Tongue (tissue), 1 donor: ENCODE measurements at regions not wholly inside any gene's neighbourhood (a gene's known extent, or its start where the extent isn't known, plus 50 kb on each side); places are given as distances from the start of the nearest gene placed in this dataset.
"Not testable (repeated sequence)": the region's sequence is repeated elsewhere in the genome, so short reads cannot be mapped to it uniquely, and the experiment has no call there.

Source experiments
- DNase-seq: peaks from one replicate; pipeline ENCODE4 v3.0.0-alpha.2; 2015

- no peak for DNase-seq
These were observed 107.3 kb downstream of the MINAR1 start for GRCh38 chr15:79539401-79539800.

- no peak for DNase-seq
These were observed 108.4 kb downstream of the MINAR1 start for GRCh38 chr15:79540551-79540950.

GRCh38 chr15:79541196-79541595, 109.1 kb downstream of the MINAR1 start:
- no peak for DNase-seq

GRCh38 chr15:79543097-79543496, 111.0 kb downstream of the MINAR1 start:
- DNase-seq, result no peak

GRCh38 chr15:79549196-79549595, 117.1 kb downstream of the MINAR1 start:
- DNase-seq, result no peak

GRCh38 chr15:79560384-79560783, 128.2 kb downstream of the MINAR1 start:
- DNase-seq, result no peak

GRCh38 chr15:79561982-79562381, 129.8 kb downstream of the MINAR1 start:
- DNase-seq, result no peak

- DNase-seq, result no peak
These were observed 130.3 kb downstream of the MINAR1 start for GRCh38 chr15:79562403-79562815.

- DNase-seq, result no peak
These were observed 130.8 kb downstream of the MINAR1 start for GRCh38 chr15:79562899-79563298.

GRCh38 chr15:79570004-79570403, 137.9 kb downstream of the MINAR1 start:
- DNase-seq, result no peak

- DNase-seq, result no peak
These were observed 140.7 kb downstream of the MINAR1 start for GRCh38 chr15:79572691-79573404.

GRCh38 chr15:79574431-79575273, 142.5 kb downstream of the MINAR1 start:
- DNase-seq, result not testable (repeated sequence)

GRCh38 chr15:79582650-79583049, 150.5 kb downstream of the MINAR1 start:
- DNase-seq, result no peak

- DNase-seq, result no peak
These were observed 160.0 kb downstream of the MINAR1 start for GRCh38 chr15:79592126-79592525.

- no peak for DNase-seq
These were observed 161.2 kb downstream of the MINAR1 start for GRCh38 chr15:79593119-79593869.

GRCh38 chr15:79595306-79595705, 163.2 kb downstream of the MINAR1 start:
- DNase-seq, result no peak

GRCh38 chr15:79595995-79596622, 164.0 kb downstream of the MINAR1 start:
- DNase-seq, result peak; percentile 71

GRCh38 chr15:79598639-79599038, 166.5 kb downstream of the MINAR1 start:
- no peak for DNase-seq

- DNase-seq, result no peak
These were observed 169.4 kb downstream of the MINAR1 start for GRCh38 chr15:79601405-79602086.

- DNase-seq, result no peak
These were observed 170.0 kb downstream of the MINAR1 start for GRCh38 chr15:79602180-79602579.

GRCh38 chr15:79602731-79603130, 170.6 kb downstream of the MINAR1 start:
- peak; percentile 64 for DNase-seq
